Skin epidermis (tissue), 12 donors: ENCODE measurements at regions not wholly inside any gene's neighbourhood (a gene's known extent, or its start where the extent isn't known, plus 50 kb on each side); places are given as distances from the start of the nearest gene placed in this dataset.

ENCODE experiments used
- H3K27ac ChIP-seq, 21 experiments: fragments of 200-600 bp; sonication (generic) in 11 of 21; one replicate each; pipeline ENCODE4 v1.5.0; 2020; ENCODE audit warnings: mild to moderate bottlenecking in 3 of 21, inconsistent platforms in 2 of 21, moderate library complexity in 2 of 21
- H3K4me3 ChIP-seq, 7 experiments: fragments of 200-600 bp; sonication (generic) in 2 of 7; one replicate each; pipeline ENCODE4 v1.5.0; 2020; ENCODE audit warnings: inconsistent platforms in 2 of 7, mild to moderate bottlenecking in 2 of 7, moderate library complexity in 1 of 7

- no peak overlapping the region for H3K4me3 ChIP-seq
- H3K27ac ChIP-seq = no peak overlapping the region
These were observed 172.3 kb upstream of the TBCA start for GRCh38 chr5:77948476-77948875.

DNA sequence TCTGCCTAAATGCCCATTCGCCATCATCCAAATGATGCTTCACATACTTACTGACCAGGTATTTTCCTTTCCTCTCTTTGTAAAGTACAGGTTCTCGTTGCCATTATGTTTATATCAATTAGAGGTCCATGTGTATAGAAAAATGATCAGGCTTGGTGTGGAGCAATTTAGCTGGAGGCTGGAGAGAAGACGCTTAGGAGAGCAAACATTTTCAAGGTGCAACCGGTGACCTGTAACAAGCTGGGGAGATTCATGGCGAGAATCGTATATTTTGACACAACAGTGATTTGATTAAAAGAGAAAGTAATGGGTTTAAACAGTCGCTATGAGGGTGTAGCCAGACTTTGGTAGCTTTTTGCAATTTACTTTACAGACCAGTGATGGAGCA lies 170.9 kb upstream of the TBCA start:
- Histone ChIP-seq H3K27ac (no peak overlapping the region), H3K4me3 (no peak overlapping the region)

- H3K4me3 ChIP-seq = no peak overlapping the region
These were observed 170.4 kb upstream of the TBCA start for GRCh38 chr5:77946381-77947040.

DNA sequence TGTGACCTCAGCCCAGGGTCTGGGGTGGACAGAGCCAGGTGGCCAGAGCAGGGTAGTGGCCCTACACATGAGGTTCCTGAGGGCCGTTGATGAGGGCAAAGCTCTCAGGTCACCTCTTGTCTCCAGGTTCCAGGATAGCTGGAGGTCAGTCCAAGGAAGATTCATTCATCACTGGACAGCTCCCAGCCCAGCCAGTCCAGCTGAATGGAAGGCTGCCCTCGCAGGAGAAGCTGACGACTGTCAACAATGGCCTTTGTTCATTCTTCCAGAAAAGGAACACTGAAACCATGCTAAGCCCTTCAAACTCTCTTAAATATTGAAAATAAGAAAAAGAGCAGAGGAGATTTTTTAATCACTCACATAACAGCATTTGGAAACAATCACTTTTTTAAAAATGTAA lies 169.7 kb upstream of the TBCA start:
- Histone ChIP-seq H3K27ac (no peak overlapping the region), H3K4me3 (no peak overlapping the region)

More at GRCh38 chr5:77946381-77947040, 170.4 kb upstream of the TBCA start:
- H3K27ac ChIP-seq = no peak overlapping the region

- H3K27ac ChIP-seq = no peak overlapping the region
- H3K4me3 ChIP-seq = no peak overlapping the region
These were observed 168.7 kb upstream of the TBCA start for GRCh38 chr5:77944757-77945340.

- H3K27ac ChIP-seq = no peak overlapping the region
- H3K4me3 ChIP-seq = no peak overlapping the region
These were observed 167.7 kb upstream of the TBCA start for GRCh38 chr5:77943851-77944250.

DNA sequence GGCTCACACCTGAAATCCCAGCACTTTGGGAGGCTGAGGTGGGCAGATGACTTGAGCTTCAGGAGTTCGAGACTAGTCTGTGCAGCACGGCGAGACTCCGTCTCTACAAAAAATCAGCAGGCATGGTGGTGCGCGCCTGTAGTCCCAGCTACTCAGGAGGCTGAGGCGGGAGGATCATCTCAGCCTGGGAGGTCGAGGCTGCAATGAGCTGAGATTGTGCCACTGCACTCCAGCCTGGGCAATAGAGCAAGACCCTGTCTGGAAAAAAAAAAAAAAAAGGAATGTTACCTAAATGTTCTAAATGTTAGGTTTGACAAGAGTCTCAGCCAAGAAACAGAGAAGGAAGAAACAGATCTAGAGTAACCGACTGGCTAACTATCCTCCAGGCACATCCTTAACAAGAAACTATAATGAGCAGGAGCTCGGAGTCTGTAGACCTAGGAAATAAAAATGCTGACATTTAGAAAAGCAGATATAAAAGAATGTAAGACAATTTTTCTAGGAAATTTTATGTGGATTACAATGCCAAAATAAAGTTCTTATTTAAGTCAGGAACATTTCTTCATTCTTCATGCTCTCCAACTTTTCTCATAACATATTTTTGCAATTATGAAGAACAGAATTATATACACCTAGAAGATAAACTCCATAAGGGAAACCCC lies 166.6 kb upstream of the TBCA start:
- Histone ChIP-seq H3K4me3 (no peak overlapping the region), H3K27ac (no peak overlapping the region)

DNA sequence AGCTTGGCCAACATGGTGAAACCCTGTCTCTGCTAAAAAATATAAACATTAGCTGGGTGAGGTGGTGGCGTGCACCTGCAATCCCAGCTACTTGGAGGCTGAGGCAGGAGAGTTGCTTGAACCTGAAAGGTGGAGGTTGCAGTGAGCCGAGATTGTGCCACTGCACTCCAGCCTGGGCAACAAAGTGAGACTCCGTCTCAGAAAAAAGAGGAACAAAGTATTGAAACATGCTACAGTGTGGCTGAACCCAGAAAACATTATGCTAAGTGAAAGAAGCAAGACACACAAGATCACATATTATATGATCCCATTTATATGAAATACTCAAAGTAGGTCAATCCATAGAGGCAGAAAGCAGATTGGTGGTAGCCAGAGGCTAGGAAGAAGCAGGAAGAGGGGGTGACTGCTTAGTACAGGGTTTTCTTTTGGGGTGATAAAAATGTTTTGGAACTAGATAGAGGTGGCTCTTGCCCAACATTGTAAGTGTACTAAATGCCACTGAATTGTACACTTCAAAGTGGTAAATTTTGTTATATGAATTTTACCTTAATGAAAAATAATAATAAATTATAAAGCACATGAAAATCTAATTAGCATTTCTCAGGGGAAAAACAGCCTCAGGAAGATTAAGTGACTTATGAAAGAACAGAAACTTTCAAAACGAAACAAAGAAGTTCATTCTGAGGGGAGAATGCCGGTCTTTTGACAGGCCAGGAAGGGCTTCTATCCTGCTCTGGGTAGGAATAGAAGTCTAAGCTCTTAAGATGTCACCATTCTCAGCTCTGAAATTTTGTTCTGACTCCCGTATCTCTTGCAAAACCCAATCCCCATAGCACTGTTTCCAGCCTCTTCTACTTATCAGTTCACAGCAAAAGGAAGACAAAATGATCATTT lies 161.1 kb upstream of the TBCA start:
- H3K27ac ChIP-seq = no peak overlapping the region
- H3K4me3 ChIP-seq = no peak overlapping the region

DNA sequence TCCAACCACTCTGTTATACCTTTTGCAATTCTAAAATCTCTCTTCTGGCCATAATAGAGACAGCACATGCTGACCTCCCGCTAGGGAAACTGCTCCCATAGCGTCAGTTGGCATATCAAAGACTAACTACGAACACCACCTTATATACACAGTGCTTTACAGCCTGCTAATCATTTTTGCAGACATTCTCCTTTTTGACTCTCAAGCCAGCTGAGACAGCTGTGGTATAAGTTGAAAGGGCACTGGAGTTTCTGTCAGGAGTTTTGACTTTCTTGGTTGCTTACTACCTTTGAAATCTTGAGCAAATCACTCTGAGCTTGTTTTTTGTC lies 160.2 kb upstream of the TBCA start:
- no peak overlapping the region for H3K27ac ChIP-seq

GRCh38 chr5:77935506-77936364 lies 159.6 kb upstream of the TBCA start:
- Histone ChIP-seq H3K4me3 (no peak overlapping the region), H3K27ac (no peak overlapping the region)

More for the DNA sequence above, 160.2 kb upstream of the TBCA start:
- H3K4me3 ChIP-seq = no peak overlapping the region

DNA sequence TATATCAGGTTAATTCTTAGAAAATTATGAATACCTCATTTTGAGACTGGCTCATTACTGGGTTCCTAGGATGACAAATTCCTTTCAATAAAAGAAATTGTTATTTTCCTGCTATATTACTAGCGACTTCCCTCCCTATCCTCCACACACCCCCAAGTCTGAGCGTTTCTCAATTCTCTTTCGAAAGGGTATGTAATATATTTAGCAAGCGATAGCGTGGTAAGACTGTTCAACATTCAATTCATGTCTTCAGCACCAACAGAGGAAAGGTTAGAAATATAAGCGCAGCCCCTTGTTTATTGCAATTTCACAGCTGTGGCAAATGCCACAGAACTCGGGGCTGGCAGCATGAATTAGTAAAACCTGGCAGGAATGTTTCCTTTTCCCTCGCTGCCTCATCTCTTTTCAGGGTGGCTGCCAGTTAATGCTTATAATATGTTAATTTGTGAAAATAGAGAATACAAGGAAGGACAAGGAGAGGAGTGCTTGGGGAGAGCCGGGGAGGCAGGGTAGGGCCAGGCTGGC lies 152.7 kb upstream of the TBCA start:
- Histone ChIP-seq H3K27ac (no peak overlapping the region), H3K4me3 (no peak overlapping the region)

DNA sequence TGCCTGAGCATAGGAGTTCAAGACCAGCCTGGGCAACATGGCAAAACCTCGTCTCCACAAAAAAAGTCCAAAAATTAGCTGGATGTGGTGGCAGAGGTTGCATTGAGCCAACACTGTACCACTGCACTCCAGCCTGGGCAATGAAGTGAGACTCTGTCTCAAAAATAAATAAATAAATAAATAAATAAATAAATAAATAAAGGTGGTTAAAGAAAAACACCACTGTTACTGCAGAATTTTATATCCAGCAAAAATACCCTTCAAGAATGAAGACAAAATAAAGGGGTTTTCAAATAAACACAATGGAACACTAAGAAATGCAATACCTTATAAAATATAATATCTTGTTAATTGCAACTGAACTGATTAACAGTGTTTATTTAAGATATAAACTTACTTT lies 150.2 kb upstream of the TBCA start:
- no peak overlapping the region for H3K4me3 ChIP-seq

GRCh38 chr5:77925503-77925902 lies 149.4 kb upstream of the TBCA start:
- Histone ChIP-seq H3K27ac (no peak overlapping the region), H3K4me3 (no peak overlapping the region)

More for the DNA sequence above, 150.2 kb upstream of the TBCA start:
- no peak overlapping the region for H3K27ac ChIP-seq

DNA sequence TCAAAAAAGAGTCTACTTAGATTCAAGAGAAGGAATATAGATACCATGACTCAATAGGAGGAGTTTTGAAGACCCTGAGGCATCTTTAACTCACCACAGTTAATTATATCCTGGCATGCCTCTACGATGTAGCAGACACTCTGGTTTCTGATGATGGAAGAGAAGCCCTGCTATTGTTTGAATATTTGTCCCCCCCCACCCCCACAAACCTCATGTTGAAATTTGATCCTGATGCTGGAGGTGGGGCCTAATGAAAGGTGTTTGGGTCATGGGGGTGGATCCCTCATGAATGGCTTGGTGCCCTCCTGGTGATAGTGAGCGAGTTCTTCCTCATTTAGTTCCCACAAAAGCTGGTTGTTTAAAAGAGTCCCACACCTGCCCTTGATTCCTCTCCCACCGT lies 147.9 kb upstream of the TBCA start:
- Histone ChIP-seq H3K27ac (no peak overlapping the region), H3K4me3 (no peak overlapping the region)

DNA sequence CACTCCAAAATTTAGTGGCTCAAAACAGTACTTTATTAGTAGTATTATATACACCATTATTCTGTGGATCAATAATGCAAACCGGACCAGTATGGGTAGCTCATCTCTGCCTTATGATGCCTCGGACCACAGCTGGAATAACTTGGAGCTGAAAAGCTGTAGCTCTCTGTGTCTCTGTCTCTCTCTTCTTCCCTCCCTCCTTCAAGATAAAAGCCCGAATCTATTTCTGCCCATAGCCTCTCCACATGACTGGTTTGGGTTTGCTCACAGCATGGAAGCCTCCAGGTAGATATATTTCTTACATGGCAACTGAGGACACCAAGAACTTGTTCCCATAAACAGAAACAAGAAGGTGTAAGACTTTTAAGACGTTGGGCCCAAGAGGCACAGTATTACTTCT lies 147.5 kb upstream of the TBCA start:
- Histone ChIP-seq H3K4me3 (no peak overlapping the region), H3K27ac (no peak overlapping the region)

DNA sequence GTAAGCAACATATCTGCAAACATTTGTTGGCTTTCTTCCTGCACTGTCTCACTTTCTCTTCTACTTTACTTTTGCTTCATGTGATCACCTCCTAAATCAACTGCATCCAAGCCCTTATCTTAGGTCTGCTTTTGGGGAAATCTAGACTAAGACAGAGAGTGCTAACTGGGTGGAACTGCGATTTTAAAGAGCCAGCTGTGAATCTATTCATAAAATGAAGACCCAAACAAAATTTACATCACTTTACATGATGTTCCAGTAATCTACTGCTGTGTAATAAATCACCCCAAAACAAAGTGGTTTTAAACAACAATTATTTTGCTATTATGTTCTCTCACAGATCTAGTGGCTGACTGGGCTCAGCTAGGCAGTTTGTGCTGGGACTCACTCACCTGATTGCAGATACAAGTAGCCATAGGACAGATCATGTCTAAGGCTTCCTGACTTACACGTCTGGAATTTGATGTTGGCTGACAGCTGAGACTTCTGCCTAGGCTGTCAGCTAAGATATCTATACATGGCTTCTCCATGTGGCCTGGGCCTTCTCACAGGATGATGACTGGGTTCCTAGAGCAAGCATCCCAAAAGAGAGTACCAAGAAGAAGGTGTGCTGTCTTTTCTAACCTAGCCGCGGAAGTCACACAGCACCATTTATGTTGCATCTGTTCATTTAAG lies 145.1 kb upstream of the TBCA start:
- Histone ChIP-seq H3K27ac (no peak overlapping the region), H3K4me3 (no peak overlapping the region)

DNA sequence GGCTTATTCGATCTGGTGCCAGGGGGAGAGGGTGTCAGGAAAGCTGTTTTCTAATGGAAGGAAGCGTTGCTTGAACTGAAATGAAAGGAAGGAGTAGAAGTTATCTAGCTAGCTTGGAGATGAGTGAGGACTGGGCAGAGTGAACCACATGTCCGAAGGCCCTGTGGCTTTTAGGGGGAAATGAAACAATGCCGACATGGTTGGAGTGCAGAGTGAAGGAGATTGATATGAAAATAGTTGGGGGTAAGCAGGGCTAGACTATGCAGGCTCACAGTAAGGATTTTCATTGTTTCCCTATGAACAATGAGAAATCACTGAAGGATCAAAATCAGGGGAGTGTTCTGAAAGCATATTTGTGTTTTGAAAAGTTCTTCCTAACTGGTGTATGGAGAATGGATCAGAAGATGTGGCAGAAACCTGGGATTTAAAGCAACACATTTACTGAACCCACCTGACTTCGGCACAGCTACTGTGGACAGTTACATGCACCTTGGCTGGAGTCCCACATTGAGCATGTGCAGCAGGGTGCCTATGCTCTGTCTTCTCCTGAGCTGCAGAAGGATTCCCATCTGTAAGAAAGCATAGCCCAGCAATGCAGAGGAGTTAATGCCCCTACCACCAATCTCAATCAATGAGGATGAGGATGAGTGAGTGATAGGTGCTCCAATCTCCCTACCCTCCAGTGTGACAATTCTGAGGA lies 144.4 kb upstream of the TBCA start:
- H3K27ac ChIP-seq = no peak overlapping the region

GRCh38 chr5:77915346-77915745 lies 139.2 kb upstream of the TBCA start:
- no peak overlapping the region for H3K27ac ChIP-seq
- H3K4me3 ChIP-seq = no peak overlapping the region

More for the DNA sequence above, 144.4 kb upstream of the TBCA start:
- H3K4me3 ChIP-seq = no peak overlapping the region
